ENCODE measurements at regions not wholly inside any gene's neighbourhood (a gene's known extent, or its start where the extent isn't known, plus 50 kb on each side); places are given as distances from the start of the nearest gene placed in this dataset.

DNA sequence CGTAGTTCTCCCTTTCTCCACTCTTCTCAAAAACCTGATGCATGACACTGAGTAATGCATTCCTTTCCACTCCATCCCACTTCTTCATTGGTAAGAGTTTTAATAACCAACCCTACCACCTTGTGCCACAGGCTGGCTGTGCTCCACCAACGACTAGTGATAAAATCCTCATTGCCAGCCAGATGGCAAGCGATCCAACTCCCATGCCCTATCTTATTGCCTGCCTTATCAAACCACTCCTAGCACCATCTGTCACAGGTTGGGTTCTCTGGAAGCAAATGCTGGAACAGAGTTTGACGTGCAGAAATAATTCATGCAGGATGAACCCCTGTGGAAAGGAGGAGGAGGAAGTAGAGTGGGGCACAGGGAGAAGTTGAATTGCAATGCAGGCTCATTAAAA, 99.5 kb downstream of the CHD9NB start:
- DNase-seq: no peak
- Histone ChIP-seq H3K4me3 (no peak overlapping the region), H3K4me1 (ENCODE audit: control insufficient read depth in 5 of 5, insufficient read depth in 5 of 5, low read length in 5 of 5) (no peaks in the 10 kb centered on the region), H3K9ac (ENCODE audit: insufficient read depth in 1 of 2, low read length in 2 of 2) (no peak overlapping the region), H3K9me3 (ENCODE audit: control insufficient read depth in 4 of 4, insufficient read depth in 3 of 4, low read length in 3 of 4) (no peaks in the 10 kb centered on the region), H3K27me3 (ENCODE audit: control insufficient read depth in 3 of 3, insufficient read depth in 3 of 3, low read length in 2 of 3) (no peaks in the 10 kb centered on the region), H3K27ac (ENCODE audit: low read depth in 1 of 2, low read length in 1 of 2) (no peak overlapping the region), H3K36me3 (ENCODE audit: control insufficient read depth in 4 of 4, insufficient read depth in 4 of 4, low read length in 4 of 4) (no peaks in the 10 kb centered on the region)
- no peak for ATAC-seq (ENCODE audit: insufficient read depth, low FRiP score)
- WGBS, 2 donors: 64 to 78% methylated on average over 4 of the region's 4 CpGs
- TF ChIP-seq, protein P1, sequence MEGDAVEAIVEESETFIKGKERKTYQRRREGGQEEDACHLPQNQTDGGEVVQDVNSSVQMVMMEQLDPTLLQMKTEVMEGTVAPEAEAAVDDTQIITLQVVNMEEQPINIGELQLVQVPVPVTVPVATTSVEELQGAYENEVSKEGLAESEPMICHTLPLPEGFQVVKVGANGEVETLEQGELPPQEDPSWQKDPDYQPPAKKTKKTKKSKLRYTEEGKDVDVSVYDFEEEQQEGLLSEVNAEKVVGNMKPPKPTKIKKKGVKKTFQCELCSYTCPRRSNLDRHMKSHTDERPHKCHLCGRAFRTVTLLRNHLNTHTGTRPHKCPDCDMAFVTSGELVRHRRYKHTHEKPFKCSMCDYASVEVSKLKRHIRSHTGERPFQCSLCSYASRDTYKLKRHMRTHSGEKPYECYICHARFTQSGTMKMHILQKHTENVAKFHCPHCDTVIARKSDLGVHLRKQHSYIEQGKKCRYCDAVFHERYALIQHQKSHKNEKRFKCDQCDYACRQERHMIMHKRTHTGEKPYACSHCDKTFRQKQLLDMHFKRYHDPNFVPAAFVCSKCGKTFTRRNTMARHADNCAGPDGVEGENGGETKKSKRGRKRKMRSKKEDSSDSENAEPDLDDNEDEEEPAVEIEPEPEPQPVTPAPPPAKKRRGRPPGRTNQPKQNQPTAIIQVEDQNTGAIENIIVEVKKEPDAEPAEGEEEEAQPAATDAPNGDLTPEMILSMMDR (IDR thresholded peaks at IDR 0.05; ENCODE audit: control extremely low read depth, extremely low read depth): no peak

DNA sequence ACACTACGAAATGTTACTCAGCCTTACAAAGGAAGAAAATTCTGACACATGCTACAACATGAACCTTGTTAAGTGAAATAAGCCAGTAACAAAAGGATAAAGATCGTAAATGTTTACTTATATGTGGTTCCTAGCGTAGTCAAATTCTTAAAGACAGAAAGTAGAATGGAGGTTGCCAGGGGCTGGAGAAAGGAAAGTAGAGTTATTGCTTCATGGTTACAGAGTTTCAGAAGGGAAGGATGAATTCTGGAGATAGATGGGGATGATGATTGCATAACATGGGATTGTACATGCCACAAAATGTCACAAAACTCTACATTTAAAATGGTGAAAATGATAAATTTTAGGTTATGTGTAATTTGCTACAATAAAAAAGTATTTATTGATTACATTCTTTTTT, 103.8 kb downstream of the CHD9NB start:
- ATAC-seq (ENCODE audit: insufficient read depth, low FRiP score) (no peak), DNase-seq (no peak)
- H3K27ac ChIP-seq (ENCODE audit: low read depth in 1 of 2, low read length in 1 of 2): no peak overlapping the region
- H3K9me3 ChIP-seq (ENCODE audit: control insufficient read depth in 4 of 4, insufficient read depth in 3 of 4, low read length in 3 of 4): peaks cover 0 to 2% (median 0%) of the 10 kb centered on the region in 4 donors
- no peak overlapping the region for H3K4me3 ChIP-seq
- H3K9ac ChIP-seq (ENCODE audit: insufficient read depth in 1 of 2, low read length in 2 of 2): no peak overlapping the region
- WGBS, 2 donors: 88 to 92% methylated on average over 3 of the region's 3 CpGs
- no peaks in the 10 kb centered on the region for H3K36me3 ChIP-seq (ENCODE audit: control insufficient read depth in 4 of 4, insufficient read depth in 4 of 4, low read length in 4 of 4)
- TF ChIP-seq, protein P1 (IDR thresholded peaks at IDR 0.05; ENCODE audit: control extremely low read depth, extremely low read depth): no peak
- no peaks in the 10 kb centered on the region for H3K4me1 ChIP-seq (ENCODE audit: control insufficient read depth in 5 of 5, insufficient read depth in 5 of 5, low read length in 5 of 5)
- H3K27me3 ChIP-seq (ENCODE audit: control insufficient read depth in 3 of 3, insufficient read depth in 3 of 3, low read length in 2 of 3): no peaks in the 10 kb centered on the region

DNA sequence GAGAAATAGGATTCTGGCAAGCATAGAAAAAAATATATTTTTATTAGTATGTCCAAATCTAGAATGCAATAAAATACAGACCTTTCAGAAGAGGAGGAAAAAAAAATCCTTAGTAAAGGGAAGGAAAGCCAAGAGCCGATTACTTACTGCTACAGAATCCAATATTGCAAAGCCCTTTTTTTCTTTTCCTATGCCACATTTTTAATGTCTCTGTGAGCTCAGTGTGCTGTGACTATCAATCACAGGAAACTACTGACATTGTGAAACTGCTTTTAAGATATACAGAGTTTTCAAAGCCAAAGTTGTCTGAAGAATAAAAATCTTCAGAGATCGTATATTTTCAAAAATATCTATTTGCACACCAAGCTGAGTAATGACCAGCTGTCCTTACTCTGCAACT, 120.4 kb downstream of the CHD9NB start:
- no peak overlapping the region for H3K4me3 ChIP-seq
- no peak overlapping the region for H3K27ac ChIP-seq (ENCODE audit: low read depth in 1 of 2, low read length in 1 of 2)
- ATAC-seq (ENCODE audit: insufficient read depth, low FRiP score): no peak
- H3K9ac ChIP-seq (ENCODE audit: insufficient read depth in 1 of 2, low read length in 2 of 2): no peak overlapping the region
- no peaks in the 10 kb centered on the region for H3K36me3 ChIP-seq (ENCODE audit: control insufficient read depth in 4 of 4, insufficient read depth in 4 of 4, low read length in 4 of 4)
- no peaks in the 10 kb centered on the region for H3K27me3 ChIP-seq (ENCODE audit: control insufficient read depth in 3 of 3, insufficient read depth in 3 of 3, low read length in 2 of 3)
- H3K4me1 ChIP-seq (ENCODE audit: control insufficient read depth in 5 of 5, insufficient read depth in 5 of 5, low read length in 5 of 5): no peaks in the 10 kb centered on the region
- peaks cover 0 to 3% (median 0%) of the 10 kb centered on the region in 4 donors for H3K9me3 ChIP-seq (ENCODE audit: control insufficient read depth in 4 of 4, insufficient read depth in 3 of 4, low read length in 3 of 4)
- 29 to 64% methylated on average over 2 of the region's 2 CpGs for WGBS, 2 donors
- DNase-seq: peak in 1 of 3 donors; percentile 29
- TF ChIP-seq, protein P1 (IDR thresholded peaks at IDR 0.05; ENCODE audit: control extremely low read depth, extremely low read depth): no peak
